ENCODE measurements at regions not wholly inside any gene's neighbourhood (a gene's known extent, or its start where the extent isn't known, plus 50 kb on each side); places are given as distances from the start of the nearest gene placed in this dataset.

DNA sequence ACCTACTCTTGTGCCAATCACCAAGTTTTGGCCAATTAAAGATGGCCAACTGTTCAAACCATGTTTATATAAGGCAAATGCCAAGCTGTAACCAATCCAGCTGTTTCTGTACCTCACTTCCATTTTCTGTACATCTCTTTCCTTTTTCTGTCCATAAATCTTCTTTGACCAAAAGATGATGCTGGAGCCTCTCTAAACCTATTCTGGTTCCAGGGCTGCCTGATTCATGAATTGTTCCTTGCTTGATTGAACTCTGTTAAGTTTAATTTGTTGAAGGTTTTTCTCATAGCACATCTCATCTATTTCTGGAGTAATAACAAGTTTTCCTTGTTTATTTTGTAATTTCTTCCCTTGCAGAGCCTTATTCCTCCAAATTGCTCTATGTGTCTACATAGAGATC, 115.3 kb upstream of the SMAD3 start:
- no peak for DNase-seq

DNA sequence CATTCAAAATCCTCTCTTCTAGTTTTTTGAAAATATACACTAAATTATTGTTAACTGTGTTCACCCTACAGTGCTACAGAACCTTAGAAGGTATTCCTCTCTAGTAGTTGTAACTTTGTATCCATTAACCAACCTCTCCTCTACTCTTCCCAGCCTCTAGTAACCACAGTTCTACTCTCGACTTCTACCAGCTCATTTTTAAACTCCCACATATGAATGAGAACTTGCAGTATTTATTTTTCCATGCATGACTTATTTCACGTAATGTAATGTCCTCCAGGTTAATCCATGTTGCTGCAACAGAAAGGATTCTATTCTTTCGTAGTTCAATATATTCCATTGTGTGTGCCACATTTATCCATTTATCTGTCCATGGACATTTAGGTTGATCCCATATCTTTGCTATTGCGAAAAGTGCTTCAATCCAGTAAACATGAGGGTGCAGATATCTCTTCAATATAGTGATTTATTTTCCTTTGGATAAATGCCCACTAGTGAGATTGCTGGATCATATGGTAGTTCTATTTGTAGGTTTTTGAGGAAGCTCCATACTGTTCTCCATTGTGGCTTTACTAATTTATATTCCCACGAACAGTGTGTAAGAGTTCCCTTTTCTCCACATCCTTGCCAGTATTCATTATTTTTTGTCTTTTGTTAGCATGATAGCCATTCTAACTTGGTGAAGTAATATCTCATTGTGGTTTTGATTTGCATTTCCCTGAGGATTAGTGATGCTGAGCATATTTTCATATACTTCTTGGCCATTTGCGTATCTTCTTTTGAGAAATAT, 113.7 kb upstream of the SMAD3 start:
- DNase-seq, result no peak

DNA sequence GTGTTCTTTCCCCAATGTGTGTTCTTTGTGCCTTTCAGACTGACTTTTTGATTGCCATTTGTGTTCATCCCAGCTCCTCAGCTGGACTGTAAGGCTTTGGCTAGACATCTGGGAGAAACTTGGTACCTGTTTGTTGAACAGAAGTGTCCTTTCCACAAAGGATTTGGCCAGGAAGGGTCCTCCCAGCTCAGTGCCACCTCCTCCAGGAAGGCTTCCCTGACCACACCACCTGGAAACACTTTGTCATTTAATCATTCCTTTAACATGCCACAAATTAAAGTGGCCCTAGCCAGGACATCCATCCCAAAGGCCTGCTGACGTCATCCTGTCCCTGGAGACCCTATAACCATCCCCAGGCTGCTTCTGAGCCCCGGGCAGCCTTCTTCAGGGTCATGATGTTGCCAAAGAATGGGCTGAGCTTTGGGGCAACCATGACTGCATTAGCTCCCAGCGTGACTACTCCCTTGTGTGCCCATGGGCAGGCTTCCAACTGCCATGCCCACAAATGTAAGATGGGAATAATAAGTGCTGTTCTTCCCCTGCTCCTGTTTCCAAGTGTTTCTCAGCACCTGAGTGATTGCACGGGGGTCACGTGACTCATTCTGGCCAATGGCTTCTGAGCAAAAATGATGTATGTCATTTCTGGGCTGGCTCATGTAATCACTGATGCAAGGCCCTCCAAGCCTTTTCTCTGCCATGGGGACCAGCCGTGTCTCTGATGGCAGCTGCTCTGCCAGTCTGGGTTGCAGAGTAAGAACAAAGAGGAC, 112.5 kb upstream of the SMAD3 start:
- DNase-seq, result no peak

DNA sequence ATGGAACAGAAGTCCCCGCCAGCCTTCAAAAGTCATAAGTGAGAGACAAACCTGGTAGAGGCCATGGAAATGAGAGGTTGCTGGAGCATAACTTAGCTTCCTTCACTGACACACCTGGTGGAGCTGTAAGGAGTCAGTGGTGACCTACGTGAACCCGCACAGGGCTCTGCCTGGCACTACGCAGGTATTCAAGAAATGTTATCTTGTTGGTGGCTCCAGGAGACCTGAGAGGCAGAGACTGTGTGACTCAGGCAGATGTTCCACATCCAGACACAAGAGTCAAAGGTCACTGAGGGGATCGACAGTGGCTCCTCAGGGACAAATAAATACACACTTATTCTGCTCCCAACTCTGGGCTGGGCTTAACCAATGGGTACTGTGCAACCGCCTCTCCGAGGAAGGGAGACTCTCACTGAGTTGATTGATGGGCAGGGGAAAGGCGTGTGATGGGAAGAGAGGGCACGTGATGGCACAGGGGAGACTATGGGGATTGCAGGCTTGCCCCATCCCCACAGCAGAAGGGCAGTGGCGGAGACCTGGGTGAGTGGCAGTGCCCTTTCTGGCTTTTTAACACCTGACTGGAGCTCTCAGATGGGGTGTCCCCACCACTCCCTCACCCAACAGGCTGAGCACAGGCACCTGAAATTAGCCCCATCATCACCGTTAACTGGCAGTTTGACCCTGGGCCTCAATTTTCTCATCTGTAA, 111.7 kb upstream of the SMAD3 start:
- DNase-seq, result no peak

DNA sequence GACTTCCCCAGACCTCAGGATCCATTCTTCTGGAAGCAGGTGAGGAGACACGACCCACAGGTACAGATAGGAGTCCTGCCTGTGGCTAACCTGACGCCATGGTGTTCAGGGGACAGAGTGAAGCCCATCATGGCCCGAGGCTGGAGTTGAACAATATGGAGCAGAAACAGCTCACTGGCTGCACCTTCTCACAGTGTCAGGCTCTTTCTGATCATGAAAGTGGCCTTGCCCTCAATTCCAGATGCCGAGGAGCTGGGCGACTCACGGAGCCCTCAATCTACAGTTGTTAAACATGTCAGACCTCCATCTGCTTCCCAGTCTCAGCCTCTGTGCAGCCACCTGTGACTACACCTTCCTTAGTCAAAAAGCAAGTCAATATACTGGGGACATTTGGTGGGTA, 110.8 kb upstream of the SMAD3 start:
- DNase-seq, result no peak

DNA sequence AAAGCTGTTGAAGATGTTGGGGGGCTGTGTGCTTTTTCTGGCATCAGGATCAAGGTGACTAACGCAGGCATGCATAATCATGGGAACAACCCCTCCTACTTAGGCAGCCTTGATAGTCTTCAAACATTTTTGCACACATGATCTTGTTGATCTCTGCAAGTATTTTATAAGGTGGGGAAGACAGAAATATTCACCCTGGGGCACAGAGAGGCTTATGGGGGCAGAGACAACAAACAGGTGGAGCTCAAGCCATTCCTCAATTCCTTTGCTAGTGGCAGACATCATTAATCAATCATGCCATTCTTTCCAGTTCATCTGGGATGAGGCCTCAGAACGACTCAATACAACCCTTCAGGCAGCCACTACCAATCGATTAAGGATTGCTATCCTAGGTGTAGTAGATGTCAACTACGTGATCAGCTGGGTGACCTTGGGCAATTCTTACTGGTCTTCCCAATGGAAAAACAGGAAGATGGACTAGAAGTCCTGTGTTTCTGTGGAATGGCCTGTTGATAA, 110.3 kb upstream of the SMAD3 start:
- DNase-seq, result no peak

DNA sequence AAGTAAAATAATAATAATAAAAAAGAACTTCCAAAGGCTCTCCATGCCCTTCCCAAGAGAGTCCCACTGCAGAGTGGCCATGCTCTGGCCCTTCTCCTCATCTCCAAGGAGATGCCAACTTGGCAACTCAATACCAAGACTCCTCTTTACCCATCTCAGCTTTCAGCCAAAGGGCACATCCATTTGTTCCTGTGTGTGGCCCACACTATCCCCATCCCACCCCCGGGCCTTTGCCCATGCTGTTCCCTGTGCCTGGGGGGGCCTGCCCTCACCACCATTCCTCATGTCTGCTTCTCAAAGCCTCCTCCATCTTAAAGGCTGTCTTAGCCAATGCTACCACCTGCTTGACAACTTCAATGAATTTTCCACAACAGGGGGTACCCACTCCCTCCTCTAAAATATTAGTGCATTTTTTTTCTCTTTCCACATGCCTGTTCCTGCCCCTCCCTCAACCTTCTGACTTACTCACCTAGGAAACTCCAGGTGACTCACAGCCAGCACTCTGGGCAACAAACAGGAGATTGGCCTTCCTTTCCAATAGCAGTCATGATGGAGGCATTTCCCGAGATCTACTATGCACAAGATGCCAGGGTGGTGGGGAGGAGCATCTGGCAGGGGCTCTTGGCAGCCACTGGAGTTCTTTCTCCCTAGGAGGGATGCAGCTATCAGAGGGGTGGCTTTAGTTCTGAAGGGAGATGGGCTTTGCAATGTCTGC, 109.4 kb upstream of the SMAD3 start:
- DNase-seq, result no peak

DNA sequence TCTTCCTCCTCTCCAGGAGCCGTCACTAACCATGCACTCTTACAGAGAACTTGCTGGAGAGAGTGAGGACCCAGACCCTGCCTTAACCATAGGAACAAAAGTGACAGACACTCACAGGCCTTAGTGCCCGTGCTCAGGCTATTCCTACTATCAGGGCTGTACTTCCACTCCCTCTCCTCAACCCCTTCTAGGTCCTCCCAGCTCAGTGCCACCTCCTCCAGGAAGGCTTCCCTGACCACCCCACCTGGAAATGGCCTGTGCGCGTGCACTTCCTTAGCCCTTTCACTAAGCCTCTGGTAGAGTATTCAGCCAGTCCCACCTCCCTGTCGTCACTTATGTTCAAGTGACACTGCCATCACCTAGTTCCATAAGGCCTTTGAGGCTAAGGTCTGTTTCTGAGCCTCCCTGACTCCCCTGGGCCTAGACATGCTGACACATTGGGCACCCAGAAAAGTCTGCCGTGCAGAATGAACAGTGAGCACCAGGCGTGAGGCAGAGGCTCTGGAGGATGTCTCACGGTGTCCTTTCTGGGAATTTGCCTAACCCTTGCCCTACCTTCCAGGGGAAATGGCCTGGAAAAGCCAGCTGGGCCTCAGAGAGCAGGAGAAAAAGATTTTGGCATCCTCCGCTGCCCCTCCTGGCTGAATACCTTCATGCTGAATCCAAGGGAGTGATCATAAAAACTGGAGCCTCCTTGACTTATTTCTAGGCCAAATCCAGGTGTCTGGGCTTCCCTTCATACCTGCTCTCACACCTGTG, 108.6 kb upstream of the SMAD3 start:
- no peak for DNase-seq

DNA sequence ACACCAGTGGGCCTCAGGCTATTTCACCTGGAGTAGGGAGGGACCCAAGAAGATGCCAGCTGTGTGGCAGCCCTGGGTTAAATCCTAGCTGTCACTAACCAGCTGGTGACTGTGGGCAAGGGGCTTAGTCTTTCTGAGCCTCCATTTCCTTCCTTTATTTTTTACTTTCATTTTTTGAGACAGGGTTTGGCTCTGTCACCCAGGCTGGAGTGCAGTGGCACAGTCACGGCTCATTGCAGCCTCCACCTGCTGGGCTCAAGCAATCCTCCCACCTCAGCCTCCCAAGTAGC, 108.0 kb upstream of the SMAD3 start:
- DNase-seq, result no peak

DNA sequence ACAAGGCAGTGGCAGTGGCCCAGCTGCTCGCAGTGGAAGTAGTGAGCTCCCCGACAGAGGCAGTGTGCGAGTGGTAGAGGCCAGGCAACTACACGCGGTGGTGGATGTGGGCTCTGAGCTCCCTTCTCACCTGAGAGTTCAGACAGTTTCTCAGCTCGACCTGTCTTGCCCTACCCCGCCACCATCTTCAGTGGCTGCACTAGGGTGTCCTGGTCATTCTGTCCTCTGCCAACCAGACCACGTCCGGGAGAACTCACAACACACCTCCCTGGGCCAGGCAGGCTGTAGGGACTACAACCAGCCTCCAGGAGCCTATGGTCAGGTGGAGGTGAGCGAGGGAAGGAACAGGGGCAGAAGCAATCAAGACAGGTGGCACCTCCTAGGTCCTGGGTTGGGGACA, 106.3 kb upstream of the SMAD3 start:
- DNase-seq, result no peak

DNA sequence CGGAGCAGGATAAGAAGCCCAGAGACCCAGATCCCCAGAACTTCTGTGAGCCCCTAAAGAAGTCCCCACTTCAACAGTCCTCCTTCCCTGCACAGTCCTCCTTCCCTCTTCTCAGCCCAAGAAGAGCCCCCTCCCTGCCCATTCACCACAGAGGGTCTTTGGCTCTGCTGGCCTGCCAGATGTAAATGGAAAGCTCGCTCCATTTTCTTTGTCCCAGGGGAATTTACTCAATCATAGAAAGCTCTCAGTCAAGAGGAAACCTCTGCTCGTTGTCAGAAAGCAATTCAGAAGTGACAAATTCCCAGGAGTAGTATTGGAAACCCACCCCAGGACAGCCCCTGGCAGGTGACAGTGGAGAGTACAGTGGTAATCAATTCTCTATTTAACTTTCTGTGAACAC, 105.5 kb upstream of the SMAD3 start:
- DNase-seq, result no peak

DNA sequence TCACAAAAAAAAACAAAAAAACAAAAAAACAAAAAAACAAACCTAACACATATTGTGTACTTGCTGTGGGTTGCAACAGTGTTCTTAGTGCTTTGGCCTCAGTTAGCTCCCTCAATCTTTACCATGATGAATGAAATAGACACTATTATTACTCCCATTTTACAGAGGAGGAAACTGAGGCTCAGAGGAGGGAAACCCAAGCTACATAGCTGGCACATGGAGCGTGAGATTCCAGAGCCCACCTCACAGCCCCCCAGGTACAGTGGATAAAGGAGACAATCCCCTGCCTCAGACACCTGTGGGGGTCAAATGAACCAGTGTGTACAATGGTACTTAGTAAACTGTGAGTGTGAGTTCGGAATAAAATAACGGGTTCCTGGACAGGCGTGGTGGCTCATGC, 104.9 kb upstream of the SMAD3 start:
- no peak for DNase-seq

DNA sequence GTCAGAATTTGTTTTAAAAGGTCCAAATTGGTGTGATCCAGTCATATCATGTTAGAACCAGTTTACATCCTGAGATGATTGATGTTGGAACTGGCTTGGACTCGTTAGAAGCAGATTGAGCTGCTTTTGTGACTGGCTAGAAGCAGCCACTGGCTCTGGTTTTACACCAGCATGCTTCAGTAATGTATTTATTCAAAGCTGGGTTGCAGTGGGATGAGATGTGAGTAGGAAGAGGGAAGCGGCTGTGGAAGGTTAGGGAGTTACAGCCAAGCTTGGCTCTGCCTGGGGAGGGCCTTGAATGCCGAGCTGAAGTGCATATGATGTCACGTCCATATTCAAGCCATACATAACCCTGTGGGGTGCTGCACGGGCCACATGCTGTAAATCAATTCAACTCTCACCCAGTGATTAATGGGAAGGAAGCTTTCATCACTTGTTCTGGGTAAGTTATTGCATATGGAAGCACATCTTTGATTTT, 104.0 kb upstream of the SMAD3 start:
- no peak for DNase-seq

DNA sequence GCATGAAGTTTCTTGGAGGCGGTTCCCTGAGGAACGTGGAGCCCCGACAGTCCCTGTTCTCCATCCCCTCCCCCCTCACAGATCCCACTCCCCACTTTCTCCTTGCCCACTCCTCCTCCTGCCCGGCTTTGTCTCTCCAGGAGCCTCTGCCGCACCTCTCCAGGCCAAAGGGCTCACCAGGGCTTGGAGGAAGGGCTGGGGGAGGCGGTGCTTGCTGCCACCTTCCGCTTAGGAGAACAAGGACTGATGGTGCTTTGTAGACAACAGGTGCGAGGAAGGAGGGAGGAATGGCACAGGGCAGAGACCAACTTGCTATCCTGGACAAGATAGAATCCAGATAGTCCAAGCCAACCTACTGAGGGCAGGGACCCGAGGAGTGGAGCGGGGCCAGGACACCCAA, 103.5 kb upstream of the SMAD3 start:
- no peak for DNase-seq

DNA sequence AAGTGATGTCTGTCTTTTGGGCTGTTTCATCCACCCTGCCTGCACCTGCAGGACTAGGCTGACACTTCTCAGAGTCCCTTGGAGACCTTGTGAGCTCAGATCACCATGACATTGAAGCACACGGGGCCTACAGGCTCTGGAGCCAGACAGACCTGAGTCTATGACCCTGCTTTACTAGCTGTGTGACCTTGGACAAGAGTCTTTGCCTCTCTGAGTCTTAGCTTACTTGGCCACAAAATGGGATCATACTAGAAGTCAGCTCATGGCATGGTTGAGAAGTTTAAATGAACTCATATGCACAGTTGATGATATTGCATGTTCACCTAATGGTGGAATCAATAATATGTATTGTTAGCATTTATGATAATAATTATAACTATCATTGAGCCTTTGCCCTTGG, 102.9 kb upstream of the SMAD3 start:
- DNase-seq, result no peak

DNA sequence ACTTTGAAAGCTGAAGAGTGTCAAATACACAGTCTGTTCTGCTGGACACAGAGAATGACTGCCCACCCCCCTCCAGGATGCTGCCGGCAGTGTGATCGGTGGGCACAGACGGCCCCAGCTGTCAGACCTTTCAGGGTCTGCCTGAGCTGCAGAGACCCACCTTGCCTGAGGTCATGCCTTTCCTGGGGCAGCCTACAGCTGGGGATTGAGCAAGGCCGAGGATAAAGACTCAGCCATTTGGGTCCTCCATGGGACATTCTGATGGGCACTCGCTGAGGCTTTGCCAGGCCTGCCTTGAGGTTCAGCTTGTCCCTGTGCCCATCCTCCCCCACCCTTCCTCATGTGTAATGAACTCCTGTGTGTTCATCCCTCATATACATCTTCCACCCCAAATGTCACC, 102.3 kb upstream of the SMAD3 start:
- DNase-seq, result no peak

DNA sequence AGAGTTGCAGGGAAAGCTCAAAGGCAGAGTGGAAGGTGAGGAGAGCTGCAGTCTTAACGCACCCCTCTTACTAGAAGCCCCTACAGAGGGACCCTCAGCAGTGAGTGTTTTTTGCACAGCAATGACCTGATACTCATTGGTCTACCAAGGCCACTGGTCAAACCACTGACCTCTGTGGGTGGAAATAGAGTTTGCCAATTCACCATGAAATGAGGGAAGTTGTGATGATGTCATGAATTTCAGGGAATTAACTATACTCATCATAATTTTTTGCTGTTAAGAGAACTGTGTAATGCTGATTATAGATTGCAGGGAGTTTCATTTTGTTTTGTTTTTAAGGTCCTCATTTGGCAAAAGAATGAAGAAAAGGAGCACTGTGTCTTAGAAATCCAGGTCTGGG, 101.7 kb upstream of the SMAD3 start:
- no peak for DNase-seq

DNA sequence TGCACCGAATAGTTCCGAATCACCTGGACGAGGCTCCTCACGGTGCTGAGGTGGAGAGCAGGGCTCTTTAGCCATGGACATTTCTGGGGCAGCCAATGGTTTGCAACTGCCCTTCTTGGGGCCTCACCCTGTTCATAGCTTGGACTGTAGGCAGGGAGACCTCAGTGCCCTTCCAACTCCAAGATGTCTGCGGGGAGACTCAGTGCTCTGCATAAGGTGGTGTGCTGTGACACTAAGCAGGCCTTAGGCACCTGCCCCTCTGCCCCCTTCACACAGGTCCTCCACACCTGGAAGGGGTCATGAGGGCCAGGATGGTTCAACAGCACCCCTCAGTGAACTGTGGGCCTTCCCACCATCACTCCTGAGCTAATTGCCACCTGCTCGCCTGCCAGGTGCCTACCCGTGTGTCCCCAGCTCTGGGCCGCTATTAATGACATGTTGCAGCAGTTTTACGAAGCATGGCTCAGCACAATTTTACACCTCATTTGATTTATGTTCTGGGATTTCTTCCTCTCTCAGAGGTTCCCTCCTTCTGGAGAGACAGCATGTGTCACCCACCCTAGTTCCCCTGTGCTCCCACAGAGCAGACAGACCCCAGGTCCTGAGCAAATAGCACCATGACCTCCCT, 101.2 kb upstream of the SMAD3 start:
- DNase-seq, result no peak

DNA sequence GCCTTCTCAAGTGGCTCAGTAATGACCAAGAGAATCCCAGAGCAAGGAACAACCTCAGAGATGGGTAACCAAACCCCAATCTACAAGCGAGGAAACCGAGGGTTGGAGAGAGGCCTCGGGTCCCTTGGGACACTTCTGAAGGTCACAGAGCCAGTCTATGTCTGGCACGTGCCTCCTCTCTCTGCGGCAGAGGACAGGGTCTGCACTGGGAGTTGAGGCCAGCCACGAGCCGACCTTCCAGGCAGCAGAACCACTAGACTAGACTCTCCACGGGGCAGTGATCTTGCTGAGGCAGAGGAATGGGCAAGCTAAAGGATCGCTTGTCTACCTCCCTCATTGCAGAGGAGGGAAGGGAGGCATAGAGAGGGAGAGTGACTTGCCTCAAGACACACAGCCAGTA, 100.6 kb upstream of the SMAD3 start:
- no peak for DNase-seq

DNA sequence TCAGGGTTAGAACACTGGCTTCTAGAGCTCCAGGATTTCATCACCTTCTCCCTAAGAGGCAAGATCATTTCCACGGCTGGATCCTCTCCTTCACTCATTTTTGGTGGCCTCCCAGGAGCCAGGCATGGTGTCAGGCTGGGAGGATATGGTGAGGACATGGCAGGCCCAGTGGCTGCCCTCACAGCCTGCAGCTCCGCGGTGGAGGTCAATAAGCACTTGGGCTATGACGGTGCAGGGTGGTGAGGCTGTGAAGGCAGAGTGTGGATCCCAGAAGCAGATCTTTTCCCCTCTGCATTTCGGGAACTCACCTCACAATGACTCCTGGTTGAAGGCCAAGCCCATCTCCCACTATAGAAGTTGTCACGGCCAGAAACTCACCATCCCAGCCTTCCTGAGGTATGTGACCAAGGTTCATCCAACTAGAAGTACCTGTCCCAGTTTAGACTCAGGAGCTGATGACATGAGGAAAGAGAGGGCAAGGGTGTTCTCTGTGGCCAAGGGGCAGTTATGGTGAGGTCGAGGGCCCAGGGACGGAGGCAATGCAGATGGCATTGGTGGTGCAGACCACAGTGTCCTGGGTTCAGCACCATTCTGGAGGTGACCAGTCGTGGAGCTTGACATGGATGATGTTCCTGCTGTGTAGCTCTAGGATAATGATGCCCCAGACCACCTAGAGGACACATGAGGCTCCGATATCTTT, 100.1 kb upstream of the SMAD3 start:
- DNase-seq, result no peak

DNA sequence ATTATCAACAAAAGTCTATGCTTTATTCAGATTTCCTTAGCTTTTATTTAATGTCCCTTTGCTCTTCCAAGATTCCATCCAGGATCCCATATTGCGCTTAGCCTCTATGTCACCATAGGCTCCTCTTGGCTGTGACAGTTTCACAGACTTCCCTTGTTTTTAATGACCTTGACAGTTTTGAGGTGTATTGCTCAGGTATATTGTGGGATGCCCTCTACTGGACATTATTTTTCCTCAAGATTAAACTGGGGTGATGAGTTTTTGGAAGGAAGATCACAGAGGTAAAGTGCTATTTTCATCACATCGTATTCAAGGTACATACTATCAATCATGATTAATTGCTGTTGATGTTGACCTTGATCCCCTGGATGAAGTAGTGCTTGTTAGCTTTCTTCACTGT, 99.1 kb upstream of the SMAD3 start:
- no peak for DNase-seq

All from activated T-cell treated with anti-CD3 and anti-CD28 coated beads for 4 hours (primary cell).